HepG2 (cell line): ENCODE measurements at regions not wholly inside any gene's neighbourhood (a gene's known extent, or its start where the extent isn't known, plus 50 kb on each side); places are given as distances from the start of the nearest gene placed in this dataset.
A peak's percentile ranks its signal among the peaks of the same experiment; 100 is the strongest.

Experiments used
- ARNT ChIP-seq: fragments of 450-650 bp; IDR thresholded peaks from 2 replicates; pipeline ENCODE4 v1.6.1; 2017
- FOXM1 ChIP-seq: sonication (generic); formaldehyde crosslinking; IDR thresholded peaks from 2 replicates; pipeline ENCODE4 v1.5.0; 2020; ENCODE audit warnings: missing genetic modification reagents
- KMT2A ChIP-seq: sonication (generic); formaldehyde crosslinking; IDR thresholded peaks from 2 replicates; pipeline ENCODE4 v1.4.0; 2020; ENCODE audit warnings: missing genetic modification reagents
- NONO ChIP-seq, 2 experiments: fragments of 450-650 bp in 1 of 2; sonication (generic) in 1 of 2; formaldehyde crosslinking in 1 of 2; IDR thresholded peaks in 1 of 2; conservative IDR thresholded peaks in 1 of 2; 2 replicates each; pipeline versions ENCODE4 v1.6.1 to v1.8.0; 2017 to 2022; ENCODE audit warnings: mild to moderate bottlenecking in 1 of 2, missing genetic modification reagents in 1 of 2, moderate library complexity in 1 of 2
- POGZ ChIP-seq: sonication (generic); formaldehyde crosslinking; IDR thresholded peaks from 2 replicates; pipeline ENCODE4 v1.4.0; 2020; ENCODE audit warnings: mild to moderate bottlenecking, missing genetic modification reagents
- PPARG ChIP-seq: conservative IDR thresholded peaks from 2 replicates; pipeline ENCODE4 v1.6.1; 2016; ENCODE audit warnings: missing biosample characterization, missing genetic modification reagents
- RFX3 ChIP-seq: IDR thresholded peaks from 2 replicates; pipeline ENCODE4 v1.6.1; 2016; ENCODE audit warnings: missing biosample characterization, missing genetic modification reagents
- SMC3 ChIP-seq: IDR thresholded peaks from 2 replicates; pipeline ENCODE4 v1.6.1; 2011; ENCODE audit warnings: low read length, improper control_type of control experiment
- TARDBP ChIP-seq: sonication (generic); formaldehyde crosslinking; IDR thresholded peaks from 2 replicates; pipeline ENCODE4 v1.8.0; 2022; ENCODE audit warnings: mild to moderate bottlenecking, missing genetic modification reagents
- ZEB1 ChIP-seq: IDR thresholded peaks from 2 replicates; pipeline ENCODE4 v1.6.1; 2012; ENCODE audit warnings: mild to moderate bottlenecking, low read depth, inconsistent platforms; ENCODE audit not compliant: insufficient replicate concordance
- ZIK1 ChIP-seq: sonication (generic); formaldehyde crosslinking; IDR thresholded peaks from 2 replicates; pipeline ENCODE4 v1.5.0; 2020; ENCODE audit warnings: mild to moderate bottlenecking, low read depth, missing genetic modification reagents, borderline replicate concordance
- ZNF225 ChIP-seq: sonication (generic); formaldehyde crosslinking; IDR thresholded peaks from 2 replicates; pipeline ENCODE4 v1.4.0; 2020; ENCODE audit warnings: mild to moderate bottlenecking, missing genetic modification reagents
- ZNF510 ChIP-seq: sonication (generic); formaldehyde crosslinking; IDR thresholded peaks from 2 replicates; pipeline ENCODE4 v1.4.0; 2020; ENCODE audit warnings: low read depth, mild to moderate bottlenecking, missing genetic modification reagents
- ZNF569 ChIP-seq: sonication (generic); formaldehyde crosslinking; IDR thresholded peaks from 2 replicates; pipeline ENCODE4 v1.5.0; 2020; ENCODE audit warnings: mild to moderate bottlenecking, missing genetic modification reagents, moderate library complexity, borderline replicate concordance
- ZNF737 ChIP-seq: sonication (generic); formaldehyde crosslinking; IDR thresholded peaks from 2 replicates; pipeline ENCODE4 v1.5.0; 2020; ENCODE audit warnings: missing genetic modification reagents, mild to moderate bottlenecking, borderline replicate concordance
- ZNF747 ChIP-seq: sonication (generic); formaldehyde crosslinking; IDR thresholded peaks from 2 replicates; pipeline ENCODE4 v1.8.1; 2023; ENCODE audit warnings: missing genetic modification reagents, mild to moderate bottlenecking, borderline replicate concordance
- ZNF777 ChIP-seq: sonication (generic); formaldehyde crosslinking; IDR thresholded peaks from 2 replicates; pipeline ENCODE4 v1.4.0; 2020; ENCODE audit warnings: missing genetic modification reagents
- ZSCAN22 ChIP-seq: sonication (generic); formaldehyde crosslinking; IDR thresholded peaks from 2 replicates; pipeline ENCODE4 v1.4.0; 2020; ENCODE audit warnings: mild to moderate bottlenecking, missing genetic modification reagents
- TF ChIP-seq, protein P1 (sequence below): sonication (generic); formaldehyde crosslinking; IDR thresholded peaks from 2 replicates; pipeline ENCODE4 v1.5.0; 2020; ENCODE audit warnings: mild to moderate bottlenecking, missing genetic modification reagents
- TF ChIP-seq, protein P2 (sequence below): sonication (generic); formaldehyde crosslinking; IDR thresholded peaks from 2 replicates; pipeline ENCODE4 v1.4.0; 2020; ENCODE audit warnings: missing genetic modification reagents, low read depth, mild to moderate bottlenecking, borderline replicate concordance
- TF ChIP-seq, protein P3 (sequence below): sonication (generic); formaldehyde crosslinking; conservative IDR thresholded peaks from 2 replicates; pipeline ENCODE4 v1.4.0; 2020; ENCODE audit warnings: mild to moderate bottlenecking, missing genetic modification reagents, moderate library complexity
- TF ChIP-seq, protein P4 (sequence below): sonication (generic); formaldehyde crosslinking; IDR thresholded peaks from 2 replicates; pipeline ENCODE4 v1.8.1; 2023; ENCODE audit warnings: mild to moderate bottlenecking, moderate library complexity, missing genetic modification reagents
- TF ChIP-seq, protein P5 (sequence below): IDR thresholded peaks from 2 replicates; pipeline ENCODE4 v1.6.1; 2016; ENCODE audit warnings: low read depth, borderline replicate concordance

DNA sequence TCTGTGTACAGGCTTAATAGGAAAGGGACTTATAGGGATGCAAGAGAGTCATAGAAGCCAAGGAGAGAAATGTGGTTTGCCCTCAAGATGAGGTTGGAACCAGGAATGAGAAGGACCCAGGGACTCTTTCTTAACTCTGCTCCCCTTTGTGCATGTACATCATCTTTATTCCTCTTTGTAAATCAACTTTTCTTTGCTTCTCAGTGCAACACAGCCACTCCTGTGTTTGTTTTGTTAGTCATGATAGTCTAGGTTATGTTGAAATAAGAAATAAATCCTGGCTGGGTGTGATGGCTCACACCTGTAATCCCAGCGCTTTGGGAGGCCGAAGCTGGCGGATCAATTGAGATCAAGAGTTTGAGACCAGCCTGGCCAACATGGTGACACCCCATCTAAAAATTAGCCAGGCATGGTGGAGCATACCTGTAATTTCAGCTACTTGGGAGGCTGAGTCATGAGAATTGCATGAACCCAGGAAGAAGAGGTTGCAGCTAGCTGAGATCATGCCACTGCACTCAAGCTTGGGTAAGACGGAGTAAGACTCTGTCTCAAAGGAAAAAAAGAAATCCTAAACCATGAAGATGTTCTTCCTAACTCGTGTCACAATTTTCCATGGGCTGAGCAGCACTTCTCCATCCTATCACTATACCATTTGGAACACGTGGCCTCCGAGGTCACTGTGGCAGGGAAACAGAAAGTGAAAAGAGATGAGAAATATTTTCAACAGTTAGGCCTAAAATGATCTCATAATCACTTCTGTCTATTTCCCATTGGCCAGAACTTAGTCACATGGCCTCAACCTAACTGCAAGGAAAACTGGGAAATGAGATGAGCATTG lies 73.0 kb upstream of the TMEM17 start (continued):
- TF ChIP-seq FOXM1 (no peak), ARNT (no peak), ZNF747 (CRISPR knock-in tag) (0 out of 2 replicates have a peak, but pooled peaks have one; percentile 51), ZNF510 (no peak), TARDBP (no peak), PPARG (CRISPR knock-in tag) (no peak), ZNF777 (no peak), NONO (IDR thresholded peaks at IDR 0.05) (no peak), NONO (CRISPR knock-in tag; conservative IDR thresholded peaks at IDR 0.05) (no peak), ZIK1 (no peak), ZNF225 (CRISPR knock-in tag) (no peak), KMT2A (CRISPR knock-in tag) (no peak), RFX3 (CRISPR knock-in tag) (no peak), ZSCAN22 (CRISPR knock-in tag) (no peak), POGZ (CRISPR knock-in tag) (peak; percentile 86), ZNF569 (CRISPR knock-in tag) (0 out of 2 replicates have a peak, but pooled peaks have one; percentile 19), SMC3 (peak; percentile 44), ZNF737 (CRISPR knock-in tag) (no peak), ZEB1 (no peak)
- TF ChIP-seq, protein P1, sequence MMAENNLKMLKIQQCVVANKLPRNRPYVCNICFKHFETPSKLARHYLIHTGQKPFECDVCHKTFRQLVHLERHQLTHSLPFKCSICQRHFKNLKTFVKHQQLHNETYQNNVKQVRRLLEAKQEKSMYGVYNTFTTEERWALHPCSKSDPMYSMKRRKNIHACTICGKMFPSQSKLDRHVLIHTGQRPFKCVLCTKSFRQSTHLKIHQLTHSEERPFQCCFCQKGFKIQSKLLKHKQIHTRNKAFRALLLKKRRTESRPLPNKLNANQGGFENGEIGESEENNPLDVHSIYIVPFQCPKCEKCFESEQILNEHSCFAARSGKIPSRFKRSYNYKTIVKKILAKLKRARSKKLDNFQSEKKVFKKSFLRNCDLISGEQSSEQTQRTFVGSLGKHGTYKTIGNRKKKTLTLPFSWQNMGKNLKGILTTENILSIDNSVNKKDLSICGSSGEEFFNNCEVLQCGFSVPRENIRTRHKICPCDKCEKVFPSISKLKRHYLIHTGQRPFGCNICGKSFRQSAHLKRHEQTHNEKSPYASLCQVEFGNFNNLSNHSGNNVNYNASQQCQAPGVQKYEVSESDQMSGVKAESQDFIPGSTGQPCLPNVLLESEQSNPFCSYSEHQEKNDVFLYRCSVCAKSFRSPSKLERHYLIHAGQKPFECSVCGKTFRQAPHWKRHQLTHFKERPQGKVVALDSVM (CRISPR knock-in tag) = no peak
- TF ChIP-seq, protein P2, sequence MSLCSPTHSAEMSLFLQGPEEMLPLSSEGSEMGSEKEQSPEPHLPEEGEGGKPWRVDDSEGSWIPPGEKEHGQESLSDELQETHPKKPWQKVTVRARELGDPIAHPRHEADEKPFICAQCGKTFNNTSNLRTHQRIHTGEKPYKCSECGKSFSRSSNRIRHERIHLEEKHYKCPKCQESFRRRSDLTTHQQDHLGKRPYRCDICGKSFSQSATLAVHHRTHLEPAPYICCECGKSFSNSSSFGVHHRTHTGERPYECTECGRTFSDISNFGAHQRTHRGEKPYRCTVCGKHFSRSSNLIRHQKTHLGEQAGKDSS (CRISPR knock-in tag) = no peak
- TF ChIP-seq, protein P3, sequence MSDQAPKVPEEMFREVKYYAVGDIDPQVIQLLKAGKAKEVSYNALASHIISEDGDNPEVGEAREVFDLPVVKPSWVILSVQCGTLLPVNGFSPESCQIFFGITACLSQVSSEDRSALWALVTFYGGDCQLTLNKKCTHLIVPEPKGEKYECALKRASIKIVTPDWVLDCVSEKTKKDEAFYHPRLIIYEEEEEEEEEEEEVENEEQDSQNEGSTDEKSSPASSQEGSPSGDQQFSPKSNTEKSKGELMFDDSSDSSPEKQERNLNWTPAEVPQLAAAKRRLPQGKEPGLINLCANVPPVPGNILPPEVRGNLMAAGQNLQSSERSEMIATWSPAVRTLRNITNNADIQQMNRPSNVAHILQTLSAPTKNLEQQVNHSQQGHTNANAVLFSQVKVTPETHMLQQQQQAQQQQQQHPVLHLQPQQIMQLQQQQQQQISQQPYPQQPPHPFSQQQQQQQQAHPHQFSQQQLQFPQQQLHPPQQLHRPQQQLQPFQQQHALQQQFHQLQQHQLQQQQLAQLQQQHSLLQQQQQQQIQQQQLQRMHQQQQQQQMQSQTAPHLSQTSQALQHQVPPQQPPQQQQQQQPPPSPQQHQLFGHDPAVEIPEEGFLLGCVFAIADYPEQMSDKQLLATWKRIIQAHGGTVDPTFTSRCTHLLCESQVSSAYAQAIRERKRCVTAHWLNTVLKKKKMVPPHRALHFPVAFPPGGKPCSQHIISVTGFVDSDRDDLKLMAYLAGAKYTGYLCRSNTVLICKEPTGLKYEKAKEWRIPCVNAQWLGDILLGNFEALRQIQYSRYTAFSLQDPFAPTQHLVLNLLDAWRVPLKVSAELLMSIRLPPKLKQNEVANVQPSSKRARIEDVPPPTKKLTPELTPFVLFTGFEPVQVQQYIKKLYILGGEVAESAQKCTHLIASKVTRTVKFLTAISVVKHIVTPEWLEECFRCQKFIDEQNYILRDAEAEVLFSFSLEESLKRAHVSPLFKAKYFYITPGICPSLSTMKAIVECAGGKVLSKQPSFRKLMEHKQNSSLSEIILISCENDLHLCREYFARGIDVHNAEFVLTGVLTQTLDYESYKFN (CRISPR knock-in tag) = no peak
- TF ChIP-seq, protein P4, sequence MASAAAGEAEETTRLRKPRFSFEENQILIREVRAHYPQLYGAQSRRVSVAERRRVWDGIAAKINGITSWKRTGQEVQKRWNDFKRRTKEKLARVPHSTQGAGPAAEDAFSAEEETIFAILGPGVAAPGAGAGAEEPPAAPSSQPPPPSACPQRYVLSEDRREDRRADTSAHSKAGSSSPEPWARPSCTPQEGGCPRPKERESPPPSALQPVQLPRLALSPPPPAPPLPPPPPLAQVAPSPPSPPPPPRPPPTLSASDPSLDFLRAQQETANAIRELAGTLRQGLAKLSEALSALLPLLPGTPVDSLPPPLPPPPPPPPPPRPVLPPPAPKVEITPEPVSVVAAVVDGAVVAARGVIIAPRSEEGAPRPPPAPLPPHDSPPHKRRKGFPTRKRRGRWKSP (CRISPR knock-in tag) = no peak; the same call in 1 of the 2 replicates
- TF ChIP-seq, protein P5, sequence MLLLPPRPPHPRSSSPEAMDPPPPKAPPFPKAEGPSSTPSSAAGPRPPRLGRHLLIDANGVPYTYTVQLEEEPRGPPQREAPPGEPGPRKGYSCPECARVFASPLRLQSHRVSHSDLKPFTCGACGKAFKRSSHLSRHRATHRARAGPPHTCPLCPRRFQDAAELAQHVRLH (CRISPR knock-in tag) = no peak
